ENCODE measurements at regions not wholly inside any gene's neighbourhood (a gene's known extent, or its start where the extent isn't known, plus 50 kb on each side); places are given as distances from the start of the nearest gene placed in this dataset.

GRCh38 chr4:181127171-181127570 is 1116.0 kb upstream of the TENM3 start:
- Histone ChIP-seq H3K9me3 (ENCODE audit: control insufficient read depth, insufficient read depth, low read length) (peaks cover 3% of the 10 kb centered on the region; the same call in 1 of the 2 replicates), H3K14ac (replicated peaks; ENCODE audit: low read depth, low read length) (no peak overlapping the region), H4K8ac (ENCODE audit: low read depth in 2 of 2, low read length in 2 of 2) (no peak overlapping the region), H3K9ac (ENCODE audit: low read depth, low read length) (no peak overlapping the region), H3K23ac (ENCODE audit: low read depth, low read length) (no peak overlapping the region), H2AK5ac (ENCODE audit: low read depth, low read length) (no peak overlapping the region), H4K5ac (ENCODE audit: low read depth, low read length) (no peak overlapping the region), H2BK15ac (ENCODE audit: low read depth, low read length) (no peak overlapping the region), H3K4me2 (ENCODE audit: low read depth, low read length) (no peak overlapping the region), H2BK20ac (ENCODE audit: low read depth, low read length) (no peak overlapping the region), H3K56ac (ENCODE audit: extremely low read depth, insufficient read depth, low read length) (no peak overlapping the region), H2BK5ac (ENCODE audit: low read depth, low read length, poor library complexity, severe bottlenecking) (no peak overlapping the region), H4K20me1 (ENCODE audit: insufficient read depth, low read length) (no peaks in the 10 kb centered on the region), H3K27me3 (ENCODE audit: control insufficient read depth, insufficient read depth, low read length) (no peaks in the 10 kb centered on the region), H3K4me1 (ENCODE audit: control insufficient read depth, insufficient read depth, low read length) (no peaks in the 10 kb centered on the region), H3K4me3 (ENCODE audit: insufficient read depth, low read depth, low read length) (no peak overlapping the region), H3K79me1 (ENCODE audit: low read depth in 1 of 2, low read length in 2 of 2) (no peaks in the 10 kb centered on the region), H2BK120ac (ENCODE audit: low read depth, low read length) (no peak overlapping the region), H4K91ac (ENCODE audit: insufficient read depth, low read depth, low read length) (no peak overlapping the region), H3K27ac (ENCODE audit: insufficient read depth, low read length) (no peak overlapping the region), H2AK9ac (replicated peaks; ENCODE audit: low read depth, low read length, poor library complexity) (no peak overlapping the region), H3K4ac (ENCODE audit: low read depth, low read length) (no peak overlapping the region), H3K18ac (ENCODE audit: low read depth, low read length) (no peak overlapping the region), H2AFZ (replicated peaks; ENCODE audit: low read length, poor library complexity) (no peak overlapping the region), H3K9me1 (ENCODE audit: insufficient read depth, low read length) (no peaks in the 10 kb centered on the region), H3K36me3 (ENCODE audit: control insufficient read depth, insufficient read depth, low read length) (no peaks in the 10 kb centered on the region)
- ChIA-PET POLR2A (ENCODE audit: unreplicated experiment) (no interaction called here), CTCF (no interaction called here)
- intact Hi-C loops (cut with micrococcal nuclease): no loop called here
- TF ChIP-seq POLR2A (IDR thresholded peaks at IDR 0.05; ENCODE audit: low read depth, low read length): no peak
- no peak for TF ChIP-seq RAD21 (IDR thresholded peaks at IDR 0.05; ENCODE audit: low read length)
- no peak for TF ChIP-seq BHLHE40 (IDR thresholded peaks at IDR 0.05; ENCODE audit: low read depth, low read length)
- TF ChIP-seq MXI1 (IDR thresholded peaks at IDR 0.05; ENCODE audit: borderline replicate concordance, low read depth, low read length): no peak
- TF ChIP-seq MAFK (IDR thresholded peaks at IDR 0.05; ENCODE audit: low read depth, low read length): no peak
- no peak for TF ChIP-seq RFX5 (IDR thresholded peaks at IDR 0.05; ENCODE audit: low read depth, low read length)
- no peak for TF ChIP-seq USF2 (IDR thresholded peaks at IDR 0.05; ENCODE audit: low read depth, low read length)
- no peak for TF ChIP-seq MAZ (IDR thresholded peaks at IDR 0.05; ENCODE audit: borderline replicate concordance, low read depth, low read length)
- TF ChIP-seq, protein P1, sequence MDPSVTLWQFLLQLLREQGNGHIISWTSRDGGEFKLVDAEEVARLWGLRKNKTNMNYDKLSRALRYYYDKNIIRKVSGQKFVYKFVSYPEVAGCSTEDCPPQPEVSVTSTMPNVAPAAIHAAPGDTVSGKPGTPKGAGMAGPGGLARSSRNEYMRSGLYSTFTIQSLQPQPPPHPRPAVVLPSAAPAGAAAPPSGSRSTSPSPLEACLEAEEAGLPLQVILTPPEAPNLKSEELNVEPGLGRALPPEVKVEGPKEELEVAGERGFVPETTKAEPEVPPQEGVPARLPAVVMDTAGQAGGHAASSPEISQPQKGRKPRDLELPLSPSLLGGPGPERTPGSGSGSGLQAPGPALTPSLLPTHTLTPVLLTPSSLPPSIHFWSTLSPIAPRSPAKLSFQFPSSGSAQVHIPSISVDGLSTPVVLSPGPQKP (IDR thresholded peaks at IDR 0.05; ENCODE audit: borderline replicate concordance, low read depth, low read length): no peak
- no peak for TF ChIP-seq NFE2L2 (IDR thresholded peaks at IDR 0.05; ENCODE audit: low read depth, low read length)
- TF ChIP-seq RCOR1 (IDR thresholded peaks at IDR 0.05; ENCODE audit: insufficient replicate concordance, low read length): no peak
- TF ChIP-seq SMC3 (IDR thresholded peaks at IDR 0.05; ENCODE audit: low read depth, low read length): no peak
- no peak for TF ChIP-seq FOS (IDR thresholded peaks at IDR 0.05; ENCODE audit: low read depth, low read length)
- TF ChIP-seq CTCF (conservative IDR thresholded peaks at IDR 0.05; ENCODE audit: low read depth, low read length): no peak
- TF ChIP-seq CEBPB (IDR thresholded peaks at IDR 0.05; ENCODE audit: low read depth, low read length): no peak
- no peak for TF ChIP-seq CHD1 (IDR thresholded peaks at IDR 0.05; ENCODE audit: low read depth, low read length)
- no peak for ATAC-seq (ENCODE audit: low read depth)
- 43% methylated on average over 2 of the region's 2 CpGs; no CpG with 5 or more reads in 1 of the 2 experiments for WGBS, 2 experiments (ENCODE audit: extremely low coverage in 2 of 2, insufficient read length in 1 of 2)
- dilution Hi-C loops (cut with HindIII; ENCODE audit: low sequenced_read_pairs, unreplicated experiment): no loop called here
- BruUV-seq (replicated peaks): no TSS peak
- DNase-seq: no peak
- in situ Hi-C loops (cut with MboI; ENCODE audit: low sequenced_read_pairs): loop anchor here (25.0 kb wide), 1 partner anchor 1685 kb away; no protein-coding TSS in a partner anchor

Measured in IMR-90 (cell line).